SK-N-SH (cell line): ENCODE measurements at regions not wholly inside any gene's neighbourhood (a gene's known extent, or its start where the extent isn't known, plus 50 kb on each side); places are given as distances from the start of the nearest gene placed in this dataset.

Experiments used
- ELF1 ChIP-seq: IDR thresholded peaks from 2 replicates; pipeline ENCODE4 v1.4.0; 2012
- EP300 ChIP-seq, 2 experiments: IDR thresholded peaks; 2 replicates each; pipeline versions ENCODE4 v1.4.0 to v1.6.1; 2012; ENCODE audit warnings: borderline replicate concordance in 1 of 2, low read depth in 1 of 2, low read length in 1 of 2
- FOXM1 ChIP-seq: IDR thresholded peaks from 2 replicates; pipeline ENCODE4 v1.4.0; 2012; ENCODE audit warnings: low read depth, mild to moderate bottlenecking
- MEF2A ChIP-seq: IDR thresholded peaks from 2 replicates; pipeline ENCODE4 v1.4.0; 2012; ENCODE audit warnings: low read depth, borderline replicate concordance
- POLR2AphosphoS5 ChIP-seq: IDR thresholded peaks from 2 replicates; pipeline ENCODE4 v1.6.1; 2012; ENCODE audit warnings: low read depth, low read length
- RAD21 ChIP-seq: IDR thresholded peaks from 2 replicates; pipeline ENCODE4 v1.6.1; 2012; ENCODE audit warnings: mild to moderate bottlenecking, low read length
- RFX5 ChIP-seq: IDR thresholded peaks from 2 replicates; pipeline ENCODE4 v1.6.1; 2012; ENCODE audit warnings: mild to moderate bottlenecking, improper control_type of control experiment, low read length
- SIN3A ChIP-seq: IDR thresholded peaks from 2 replicates; pipeline ENCODE4 v1.6.1; 2012; ENCODE audit warnings: low read depth, mild to moderate bottlenecking, low read length, moderate library complexity, borderline replicate concordance
- TAF1 ChIP-seq: IDR thresholded peaks from 2 replicates; pipeline ENCODE4 v1.6.1; 2012; ENCODE audit warnings: low read depth, mild to moderate bottlenecking, low read length, moderate library complexity, borderline replicate concordance
- TCF12 ChIP-seq: IDR thresholded peaks from 2 replicates; pipeline ENCODE4 v1.4.0; 2012
- TF ChIP-seq, protein P1 (sequence below): fragments of 200-600 bp; sonication (generic); IDR thresholded peaks from 2 replicates; pipeline ENCODE4 v1.6.1; 2017; ENCODE audit warnings: antibody characterized with exemption, mild to moderate bottlenecking, moderate library complexity
- TF ChIP-seq, protein P2 (sequence below): IDR thresholded peaks from 2 replicates; pipeline ENCODE4 v1.4.0; 2012; ENCODE audit warnings: low read depth
- TF ChIP-seq, protein P3 (sequence below): fragments of 150-350 bp; IDR thresholded peaks from 2 replicates; pipeline ENCODE4 v1.6.1; 2017; ENCODE audit warnings: antibody characterized with exemption, low read length, low read depth, borderline replicate concordance
- TF ChIP-seq, protein P4 (sequence below): IDR thresholded peaks from 2 replicates; pipeline ENCODE4 v1.6.1; 2012; ENCODE audit warnings: mild to moderate bottlenecking, low read depth, low read length, moderate library complexity

DNA sequence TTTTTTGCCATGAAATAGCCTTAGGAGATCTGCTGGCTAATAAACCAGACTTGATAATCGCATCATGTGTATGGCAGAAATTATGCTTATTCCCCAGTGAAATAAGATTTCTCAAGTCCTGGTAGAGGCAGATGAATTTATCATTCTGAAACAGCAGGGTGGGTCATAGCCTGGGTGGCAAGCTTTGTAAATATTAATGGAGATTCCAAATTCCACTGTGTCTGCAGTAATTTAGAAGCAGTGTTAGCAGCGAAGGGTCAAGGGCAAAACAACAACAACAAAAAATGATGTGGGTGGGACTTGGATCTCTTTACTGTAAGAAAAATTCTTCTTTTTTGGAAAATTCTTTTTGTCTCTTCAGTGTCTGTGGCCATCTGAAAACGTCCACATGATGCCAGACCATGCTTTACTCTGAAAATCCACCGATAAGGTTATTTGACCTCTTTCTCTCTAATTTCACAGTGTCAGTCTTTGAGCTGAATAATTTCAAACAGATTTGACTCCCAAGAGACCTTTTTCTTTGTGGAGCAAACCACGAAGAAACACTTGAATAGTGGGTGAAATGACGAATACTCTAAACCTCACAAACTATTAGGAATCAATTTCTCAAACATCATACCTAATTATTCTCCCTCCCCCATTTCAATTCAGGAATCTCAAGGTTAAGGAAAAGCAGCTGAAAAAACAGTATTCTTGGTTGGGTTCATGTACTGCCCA, 106.0 kb upstream of the RPS23 start:
- TF ChIP-seq FOXM1 (no peak), RFX5 (no peak), POLR2AphosphoS5 (no peak), TCF12 (no peak), TAF1 (no peak), ELF1 (no peak), RAD21 (no peak), SIN3A (no peak), MEF2A (no peak), EP300 (IDR thresholded peaks at IDR 0.05; ENCODE audit: borderline replicate concordance in 1 of 2, low read depth in 1 of 2, low read length in 1 of 2) (no peak)
- TF ChIP-seq, protein P1, sequence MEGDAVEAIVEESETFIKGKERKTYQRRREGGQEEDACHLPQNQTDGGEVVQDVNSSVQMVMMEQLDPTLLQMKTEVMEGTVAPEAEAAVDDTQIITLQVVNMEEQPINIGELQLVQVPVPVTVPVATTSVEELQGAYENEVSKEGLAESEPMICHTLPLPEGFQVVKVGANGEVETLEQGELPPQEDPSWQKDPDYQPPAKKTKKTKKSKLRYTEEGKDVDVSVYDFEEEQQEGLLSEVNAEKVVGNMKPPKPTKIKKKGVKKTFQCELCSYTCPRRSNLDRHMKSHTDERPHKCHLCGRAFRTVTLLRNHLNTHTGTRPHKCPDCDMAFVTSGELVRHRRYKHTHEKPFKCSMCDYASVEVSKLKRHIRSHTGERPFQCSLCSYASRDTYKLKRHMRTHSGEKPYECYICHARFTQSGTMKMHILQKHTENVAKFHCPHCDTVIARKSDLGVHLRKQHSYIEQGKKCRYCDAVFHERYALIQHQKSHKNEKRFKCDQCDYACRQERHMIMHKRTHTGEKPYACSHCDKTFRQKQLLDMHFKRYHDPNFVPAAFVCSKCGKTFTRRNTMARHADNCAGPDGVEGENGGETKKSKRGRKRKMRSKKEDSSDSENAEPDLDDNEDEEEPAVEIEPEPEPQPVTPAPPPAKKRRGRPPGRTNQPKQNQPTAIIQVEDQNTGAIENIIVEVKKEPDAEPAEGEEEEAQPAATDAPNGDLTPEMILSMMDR: no peak
- TF ChIP-seq, protein P2, sequence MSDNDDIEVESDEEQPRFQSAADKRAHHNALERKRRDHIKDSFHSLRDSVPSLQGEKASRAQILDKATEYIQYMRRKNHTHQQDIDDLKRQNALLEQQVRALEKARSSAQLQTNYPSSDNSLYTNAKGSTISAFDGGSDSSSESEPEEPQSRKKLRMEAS: no peak
- TF ChIP-seq, protein P3, sequence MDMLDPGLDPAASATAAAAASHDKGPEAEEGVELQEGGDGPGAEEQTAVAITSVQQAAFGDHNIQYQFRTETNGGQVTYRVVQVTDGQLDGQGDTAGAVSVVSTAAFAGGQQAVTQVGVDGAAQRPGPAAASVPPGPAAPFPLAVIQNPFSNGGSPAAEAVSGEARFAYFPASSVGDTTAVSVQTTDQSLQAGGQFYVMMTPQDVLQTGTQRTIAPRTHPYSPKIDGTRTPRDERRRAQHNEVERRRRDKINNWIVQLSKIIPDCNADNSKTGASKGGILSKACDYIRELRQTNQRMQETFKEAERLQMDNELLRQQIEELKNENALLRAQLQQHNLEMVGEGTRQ: no peak
- TF ChIP-seq, protein P4, sequence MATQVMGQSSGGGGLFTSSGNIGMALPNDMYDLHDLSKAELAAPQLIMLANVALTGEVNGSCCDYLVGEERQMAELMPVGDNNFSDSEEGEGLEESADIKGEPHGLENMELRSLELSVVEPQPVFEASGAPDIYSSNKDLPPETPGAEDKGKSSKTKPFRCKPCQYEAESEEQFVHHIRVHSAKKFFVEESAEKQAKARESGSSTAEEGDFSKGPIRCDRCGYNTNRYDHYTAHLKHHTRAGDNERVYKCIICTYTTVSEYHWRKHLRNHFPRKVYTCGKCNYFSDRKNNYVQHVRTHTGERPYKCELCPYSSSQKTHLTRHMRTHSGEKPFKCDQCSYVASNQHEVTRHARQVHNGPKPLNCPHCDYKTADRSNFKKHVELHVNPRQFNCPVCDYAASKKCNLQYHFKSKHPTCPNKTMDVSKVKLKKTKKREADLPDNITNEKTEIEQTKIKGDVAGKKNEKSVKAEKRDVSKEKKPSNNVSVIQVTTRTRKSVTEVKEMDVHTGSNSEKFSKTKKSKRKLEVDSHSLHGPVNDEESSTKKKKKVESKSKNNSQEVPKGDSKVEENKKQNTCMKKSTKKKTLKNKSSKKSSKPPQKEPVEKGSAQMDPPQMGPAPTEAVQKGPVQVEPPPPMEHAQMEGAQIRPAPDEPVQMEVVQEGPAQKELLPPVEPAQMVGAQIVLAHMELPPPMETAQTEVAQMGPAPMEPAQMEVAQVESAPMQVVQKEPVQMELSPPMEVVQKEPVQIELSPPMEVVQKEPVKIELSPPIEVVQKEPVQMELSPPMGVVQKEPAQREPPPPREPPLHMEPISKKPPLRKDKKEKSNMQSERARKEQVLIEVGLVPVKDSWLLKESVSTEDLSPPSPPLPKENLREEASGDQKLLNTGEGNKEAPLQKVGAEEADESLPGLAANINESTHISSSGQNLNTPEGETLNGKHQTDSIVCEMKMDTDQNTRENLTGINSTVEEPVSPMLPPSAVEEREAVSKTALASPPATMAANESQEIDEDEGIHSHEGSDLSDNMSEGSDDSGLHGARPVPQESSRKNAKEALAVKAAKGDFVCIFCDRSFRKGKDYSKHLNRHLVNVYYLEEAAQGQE: no peak
